PC-3 (cell line): ENCODE measurements at regions not wholly inside any gene's neighbourhood (a gene's known extent, or its start where the extent isn't known, plus 50 kb on each side); places are given as distances from the start of the nearest gene placed in this dataset.

Experiments used
- ATAC-seq: fragments of 200-7000 bp; cut with Tn5 transposase; 2 replicates; pipeline ENCODE4 v1.9.1; 2020; ENCODE audit warnings: mild to moderate bottlenecking, moderate library complexity
- BruUV-seq: library from RNA; stranded (reverse); fragments of 400-500 nt; replicated peaks from 2 replicates; lab custom pipeline; 2021; lab: Mats Ljungman, UMichigan
- CTCF ChIA-PET: fragments of 300-600 bp; sonication (Branson Sonifier 250); formaldehyde crosslinking; loops from one replicate; lab custom pipeline; 2022; ENCODE audit warnings: antibody characterized with exemption; lab: Charles Lee
- POLR2A ChIA-PET: fragments of 300-600 bp; sonication (Branson Sonifier 250); formaldehyde crosslinking; loops from one replicate; lab custom pipeline; 2022; ENCODE audit warnings: antibody characterized with exemption; ENCODE audit not compliant: unreplicated experiment; lab: Charles Lee
- DNase-seq: peaks from one replicate; pipeline ENCODE4 v3.0.0-alpha.2; 2015
- H2AFZ ChIP-seq: fragments of 300-600 bp; sonication (generic); 2 replicates; pipeline ENCODE4 v1.6.0; 2016; ENCODE audit warnings: antibody characterized with exemption, low read length
- H3F3A ChIP-seq: fragments of 300-600 bp; sonication (generic); one replicate; pipeline ENCODE4 v1.6.0; 2017; ENCODE audit warnings: antibody characterized with exemption, low read length, control low read depth, mild to moderate bottlenecking; ENCODE audit not compliant: unreplicated experiment
- H3K27ac ChIP-seq: fragments of 300-600 bp; sonication (generic); 2 replicates; pipeline ENCODE4 v1.5.1; 2016; ENCODE audit warnings: mild to moderate bottlenecking, low read length
- H3K27me3 ChIP-seq: fragments of 300-600 bp; sonication (generic); 2 replicates; pipeline ENCODE4 v1.6.1; 2016; ENCODE audit warnings: low read length, mixed read lengths
- H3K36me3 ChIP-seq: fragments of 300-600 bp; sonication (generic); 2 replicates; pipeline ENCODE4 v1.6.1; 2016; ENCODE audit warnings: low read depth, mixed run types, low read length, mixed read lengths
- H3K4me1 ChIP-seq: fragments of 300-600 bp; sonication (generic); 2 replicates; pipeline ENCODE4 v1.5.1; 2016; ENCODE audit warnings: low read length; ENCODE audit not compliant: insufficient read depth
- H3K4me2 ChIP-seq: fragments of 300-600 bp; sonication (generic); 2 replicates; pipeline ENCODE4 v1.6.0; 2016; ENCODE audit warnings: low read length
- H3K4me3 ChIP-seq: fragments of 300-600 bp; sonication (generic); 2 replicates; pipeline ENCODE4 v1.5.1; 2016; ENCODE audit warnings: mild to moderate bottlenecking, low read length, mixed read lengths
- H3K79me2 ChIP-seq: fragments of 300-600 bp; sonication (generic); 2 replicates; pipeline ENCODE4 v1.6.1; 2017; ENCODE audit warnings: low read length, mixed read lengths
- H3K9ac ChIP-seq: fragments of 300-600 bp; sonication (generic); 2 replicates; pipeline ENCODE4 v1.6.0; 2016; ENCODE audit warnings: mild to moderate bottlenecking, low read length
- H3K9me2 ChIP-seq: fragments of 300-600 bp; sonication (generic); replicated peaks from 2 replicates; pipeline ENCODE4 v1.6.1; 2016; ENCODE audit warnings: mixed run types, low read length, mixed read lengths
- H3K9me3 ChIP-seq: fragments of 300-600 bp; sonication (generic); 2 replicates; pipeline ENCODE4 v1.6.1; 2016; ENCODE audit warnings: low read length, mixed read lengths
- H4K20me1 ChIP-seq: fragments of 300-600 bp; sonication (generic); 2 replicates; pipeline ENCODE4 v1.6.1; 2016; ENCODE audit warnings: low read length, mixed read lengths
- EZH2 ChIP-seq: fragments of 300-600 bp; sonication (generic); IDR thresholded peaks from one replicate; pipeline ENCODE4 v1.6.1; 2017; ENCODE audit warnings: antibody characterized with exemption, mild to moderate bottlenecking, low read length; ENCODE audit not compliant: unreplicated experiment
- EZH2phosphoT487 ChIP-seq: fragments of 300-600 bp; sonication (generic); IDR thresholded peaks from 2 replicates; pipeline ENCODE4 v1.6.1; 2018; ENCODE audit warnings: mild to moderate bottlenecking, antibody characterized with exemption, low read length, borderline replicate concordance
- intact Hi-C: fragments of 100-400 bp; cut with micrococcal nuclease; formaldehyde crosslinking; loops from 2 replicates; pipeline ENCODE4 v1.9.0; 2023
- TF ChIP-seq, protein P1 (sequence below): fragments of 300-600 bp; sonication (generic); conservative IDR thresholded peaks from 2 replicates; pipeline ENCODE4 v1.5.1; 2017; ENCODE audit warnings: antibody characterized with exemption, low read depth, mild to moderate bottlenecking, low read length

DNA sequence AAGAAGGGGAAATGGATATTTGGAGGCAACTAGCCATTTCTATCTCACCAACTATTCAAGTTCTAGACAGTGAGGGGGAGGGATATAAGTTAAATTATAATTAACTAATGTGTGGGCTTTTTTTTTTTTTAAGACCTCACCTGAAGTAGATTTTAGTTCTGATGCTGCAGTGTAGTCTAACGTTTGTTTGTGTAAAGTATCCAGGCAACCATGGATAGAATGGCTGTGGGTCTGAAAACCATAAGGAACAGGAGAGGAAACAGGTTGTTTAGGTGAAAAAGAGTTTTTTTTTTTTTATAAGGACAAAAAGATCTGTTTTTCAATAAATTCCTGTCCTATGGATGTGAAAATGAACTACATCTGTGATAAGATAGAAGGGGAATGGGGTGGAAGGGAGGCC lies 262.4 kb upstream of the PLET1 start:
- BruUV-seq = no TSS peak
- intact Hi-C loops = no loop called here
- Histone ChIP-seq H2AFZ (no peak overlapping the region), H3K9ac (no peak overlapping the region), H3K4me1 (no peaks in the 10 kb centered on the region), H3F3A (no peaks in the 10 kb centered on the region), H3K4me3 (no peak overlapping the region), H3K4me2 (no peak overlapping the region), H3K27me3 (peaks cover 41% of the 10 kb centered on the region), H4K20me1 (no peaks in the 10 kb centered on the region), H3K36me3 (no peaks in the 10 kb centered on the region), H3K27ac (no peak overlapping the region), H3K9me3 (no peaks in the 10 kb centered on the region), H3K9me2 (no peaks in the 10 kb centered on the region), H3K79me2 (no peaks in the 10 kb centered on the region)
- TF ChIP-seq EZH2 (no peak), EZH2phosphoT487 (no peak)
- TF ChIP-seq, protein P1, sequence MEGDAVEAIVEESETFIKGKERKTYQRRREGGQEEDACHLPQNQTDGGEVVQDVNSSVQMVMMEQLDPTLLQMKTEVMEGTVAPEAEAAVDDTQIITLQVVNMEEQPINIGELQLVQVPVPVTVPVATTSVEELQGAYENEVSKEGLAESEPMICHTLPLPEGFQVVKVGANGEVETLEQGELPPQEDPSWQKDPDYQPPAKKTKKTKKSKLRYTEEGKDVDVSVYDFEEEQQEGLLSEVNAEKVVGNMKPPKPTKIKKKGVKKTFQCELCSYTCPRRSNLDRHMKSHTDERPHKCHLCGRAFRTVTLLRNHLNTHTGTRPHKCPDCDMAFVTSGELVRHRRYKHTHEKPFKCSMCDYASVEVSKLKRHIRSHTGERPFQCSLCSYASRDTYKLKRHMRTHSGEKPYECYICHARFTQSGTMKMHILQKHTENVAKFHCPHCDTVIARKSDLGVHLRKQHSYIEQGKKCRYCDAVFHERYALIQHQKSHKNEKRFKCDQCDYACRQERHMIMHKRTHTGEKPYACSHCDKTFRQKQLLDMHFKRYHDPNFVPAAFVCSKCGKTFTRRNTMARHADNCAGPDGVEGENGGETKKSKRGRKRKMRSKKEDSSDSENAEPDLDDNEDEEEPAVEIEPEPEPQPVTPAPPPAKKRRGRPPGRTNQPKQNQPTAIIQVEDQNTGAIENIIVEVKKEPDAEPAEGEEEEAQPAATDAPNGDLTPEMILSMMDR = no peak
- CTCF ChIA-PET = no interaction called here
- no peak for ATAC-seq
- no peak for DNase-seq
- POLR2A ChIA-PET = no interaction called here

DNA sequence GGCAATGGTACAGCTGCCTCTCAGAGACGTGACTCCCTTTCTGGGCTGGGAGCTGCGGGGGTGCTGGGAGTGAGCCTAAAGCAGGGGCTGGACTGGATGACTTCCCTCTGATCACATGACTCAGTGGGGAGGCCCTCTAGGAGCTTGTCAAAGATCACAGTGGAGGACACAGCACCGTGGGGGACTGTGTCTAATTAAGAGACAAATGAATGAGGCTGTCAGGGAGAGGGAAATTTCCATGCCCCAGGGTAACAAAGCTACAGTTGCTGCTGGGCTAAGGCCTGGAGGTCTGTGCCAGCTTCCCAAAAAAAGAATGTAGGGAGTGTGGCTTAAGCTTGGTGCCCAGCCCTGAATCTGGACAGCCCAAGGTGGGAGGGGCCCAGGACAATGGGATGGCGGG lies 262.8 kb upstream of the PLET1 start:
- Histone ChIP-seq H3K36me3 (no peaks in the 10 kb centered on the region), H3F3A (no peaks in the 10 kb centered on the region), H3K79me2 (no peaks in the 10 kb centered on the region), H3K4me3 (no peak overlapping the region), H3K27ac (no peak overlapping the region), H3K9me3 (no peaks in the 10 kb centered on the region), H4K20me1 (no peaks in the 10 kb centered on the region), H3K4me2 (no peak overlapping the region), H2AFZ (no peak overlapping the region), H3K27me3 (peaks cover 46% of the 10 kb centered on the region), H3K4me1 (no peaks in the 10 kb centered on the region), H3K9ac (no peak overlapping the region), H3K9me2 (no peaks in the 10 kb centered on the region)
- ChIA-PET POLR2A (no interaction called here), CTCF (no interaction called here)
- DNase-seq = no peak
- intact Hi-C loops = no loop called here
- TF ChIP-seq EZH2phosphoT487 (no peak), EZH2 (no peak)
- TF ChIP-seq, protein P1 = no peak
- ATAC-seq = no peak
- BruUV-seq = no TSS peak

DNA sequence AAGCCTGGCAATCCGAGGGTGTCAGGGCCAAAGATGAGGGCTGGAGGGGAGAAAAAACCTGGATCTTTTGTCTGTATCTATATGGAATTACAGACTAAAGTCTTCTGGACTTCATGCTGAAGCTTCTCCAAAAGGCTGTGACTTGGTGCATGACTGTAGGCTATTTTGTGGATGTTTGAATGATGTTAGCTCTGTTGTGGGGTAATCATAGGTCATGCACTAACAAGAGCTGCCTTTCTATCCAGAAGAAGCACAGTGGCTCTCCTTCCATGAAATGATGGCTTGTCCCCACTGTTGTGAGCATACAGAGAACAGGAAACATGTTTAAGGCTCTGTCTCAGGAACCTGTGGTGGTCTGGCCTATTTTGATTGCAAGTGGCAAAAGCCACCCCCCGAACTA lies 263.3 kb upstream of the PLET1 start:
- H3F3A ChIP-seq = no peaks in the 10 kb centered on the region
- H3K9ac ChIP-seq = no peak overlapping the region
- H3K4me1 ChIP-seq = no peaks in the 10 kb centered on the region
- no peak overlapping the region for H3K4me3 ChIP-seq
- H3K36me3 ChIP-seq = no peaks in the 10 kb centered on the region
- no peaks in the 10 kb centered on the region for H3K79me2 ChIP-seq
- ChIA-PET POLR2A (no interaction called here), CTCF (no interaction called here)
- DNase-seq = no peak
- TF ChIP-seq EZH2phosphoT487 (no peak), EZH2 (no peak)
- TF ChIP-seq, protein P1 = no peak
- H2AFZ ChIP-seq = no peak overlapping the region
- H3K27ac ChIP-seq = no peak overlapping the region
- ATAC-seq = no peak
- no peaks in the 10 kb centered on the region for H4K20me1 ChIP-seq
- H3K9me3 ChIP-seq = no peaks in the 10 kb centered on the region
- BruUV-seq = no TSS peak
- H3K9me2 ChIP-seq = no peaks in the 10 kb centered on the region
- intact Hi-C loops = no loop called here
- H3K27me3 ChIP-seq = peaks cover 50% of the 10 kb centered on the region
- H3K4me2 ChIP-seq = no peak overlapping the region
